Esophagus muscularis mucosa (tissue), 4 donors: ENCODE measurements at regions not wholly inside any gene's neighbourhood (a gene's known extent, or its start where the extent isn't known, plus 50 kb on each side); places are given as distances from the start of the nearest gene placed in this dataset.

ENCODE experiments used
- CTCF ChIP-seq, 3 experiments: fragments of 200-600 bp in 2 of 3; fragments of 450-650 bp in 1 of 3; sonication (generic) in 2 of 3; IDR thresholded peaks; one replicate each; pipeline ENCODE4 v1.5.1; 2017 to 2019; ENCODE audit warnings: antibody characterized with exemption in 3 of 3, mild to moderate bottlenecking in 2 of 3, moderate library complexity in 1 of 3
- EP300 ChIP-seq: sonication (generic); formaldehyde crosslinking; IDR thresholded peaks from one replicate; pipeline ENCODE4 v1.6.1; 2017; ENCODE audit warnings: antibody characterized with exemption
- POLR2A ChIP-seq: fragments of 450-650 bp; IDR thresholded peaks from one replicate; pipeline ENCODE4 v1.6.1; 2017; ENCODE audit warnings: antibody characterized with exemption, moderate library complexity, mild to moderate bottlenecking, low read depth
- POLR2AphosphoS5 ChIP-seq, 2 donors: sonication (generic); formaldehyde crosslinking; IDR thresholded peaks; one replicate each; pipeline ENCODE4 v1.6.1; 2017; ENCODE audit warnings: antibody characterized with exemption in 2 of 2

DNA sequence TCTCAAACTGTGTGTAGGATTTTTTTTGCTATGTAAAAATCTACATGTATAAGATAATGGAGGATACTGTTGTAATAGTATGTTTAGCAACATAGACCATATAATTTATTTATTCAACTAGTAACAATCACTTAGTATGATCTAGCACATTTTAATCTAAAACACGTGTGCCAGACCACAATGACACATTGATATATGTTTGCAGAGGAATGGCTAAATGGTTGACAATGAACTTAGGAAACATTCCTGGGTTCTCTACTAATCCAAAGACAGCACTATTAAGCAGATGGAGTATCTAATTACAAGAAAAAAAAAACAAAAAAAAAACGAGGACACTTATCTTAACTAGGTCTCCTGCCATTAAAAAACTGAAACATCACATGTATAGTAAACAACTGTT, 261.7 kb upstream of the PAPPA start:
- TF ChIP-seq CTCF (IDR thresholded peaks at IDR 0.05): no peak
- TF ChIP-seq POLR2AphosphoS5 (IDR thresholded peaks at IDR 0.05): no peak
- TF ChIP-seq POLR2A: no peak
- no peak for TF ChIP-seq EP300
